ENCODE measurements at regions not wholly inside any gene's neighbourhood (a gene's known extent, or its start where the extent isn't known, plus 50 kb on each side); places are given as distances from the start of the nearest gene placed in this dataset.
"Not testable (repeated sequence)": the region's sequence is repeated elsewhere in the genome, so short reads cannot be mapped to it uniquely, and the experiment has no call there.

GRCh38 chr4:158353541-158354304 is 143.4 kb downstream of the TMEM144 start:
- H2AFZ ChIP-seq (ENCODE audit: low read depth, low read length, poor library complexity, severe bottlenecking), result no peak overlapping the region
- H3K4me2 ChIP-seq (ENCODE audit: low read length), result no peak overlapping the region
- RAD21 ChIA-PET (ENCODE audit: low non-redundant PET in 1 of 2, low total read pairs in 2 of 2, uncharacterized antibody in 2 of 2, unreplicated experiment in 2 of 2), result no interaction called here
- H3K9me2 ChIP-seq (ENCODE audit: insufficient read depth), result no peaks in the 10 kb centered on the region
- no TSS peak for BruUV-seq (replicated peaks)
- H3K27me3 ChIP-seq (ENCODE audit: insufficient read depth, low read length), result no peaks in the 10 kb centered on the region
- TF ChIP-seq CTCF (IDR thresholded peaks at IDR 0.05 in 2 of 3, conservative IDR thresholded peaks at IDR 0.05 in 1 of 3; ENCODE audit: borderline replicate concordance in 1 of 3, insufficient read depth in 1 of 3, low read depth in 2 of 3, low read length in 2 of 3) (no peak), POLR2AphosphoS5 (IDR thresholded peaks at IDR 0.05; ENCODE audit: low read depth, low read length) (no peak), EGR1 (IDR thresholded peaks at IDR 0.05; ENCODE audit: low read depth) (no peak), SP1 (IDR thresholded peaks at IDR 0.05; ENCODE audit: low read depth) (no peak)
- no peaks in the 10 kb centered on the region for H3K36me3 ChIP-seq (ENCODE audit: control insufficient read depth in 1 of 2, insufficient read depth in 2 of 2, low read length in 2 of 2)
- H3K4me3 ChIP-seq (replicated peaks in 1 of 2; ENCODE audit: low read depth in 1 of 2, low read length in 2 of 2), result no peak overlapping the region
- CTCF ChIA-PET, result no interaction called here
- H4K20me1 ChIP-seq (ENCODE audit: insufficient read depth), result no peaks in the 10 kb centered on the region
- no peaks in the 10 kb centered on the region for H3K4me1 ChIP-seq (ENCODE audit: control insufficient read depth in 1 of 2, insufficient read depth in 2 of 2, low read length in 2 of 2)
- no peaks in the 10 kb centered on the region for H3K79me2 ChIP-seq (ENCODE audit: insufficient read depth, low read length)
- no peak for DNase-seq (ENCODE audit: low read depth, low spot score)
- intact Hi-C loops (cut with micrococcal nuclease), result no loop called here
- ATAC-seq, result no peak
- no peak overlapping the region for H3K9ac ChIP-seq (ENCODE audit: low read length)
- no peaks in the 10 kb centered on the region for H3K9me3 ChIP-seq (ENCODE audit: control insufficient read depth in 1 of 2, insufficient read depth in 1 of 2, low read depth in 1 of 2, low read length in 2 of 2)
- no peak overlapping the region for H3K27ac ChIP-seq (ENCODE audit: low read depth, low read length)
- POLR2A ChIA-PET, result no interaction called here

GRCh38 chr4:158356301-158356700 is 146.0 kb downstream of the TMEM144 start:
- Histone ChIP-seq H3K27me3 (ENCODE audit: insufficient read depth, low read length) (no peaks in the 10 kb centered on the region), H2AFZ (ENCODE audit: low read depth, low read length, poor library complexity, severe bottlenecking) (no peak overlapping the region), H3K36me3 (ENCODE audit: control insufficient read depth in 1 of 2, insufficient read depth in 2 of 2, low read length in 2 of 2) (no peaks in the 10 kb centered on the region), H3K4me1 (ENCODE audit: control insufficient read depth in 1 of 2, insufficient read depth in 2 of 2, low read length in 2 of 2) (no peaks in the 10 kb centered on the region), H3K79me2 (ENCODE audit: insufficient read depth, low read length) (no peaks in the 10 kb centered on the region), H3K9me3 (ENCODE audit: control insufficient read depth in 1 of 2, insufficient read depth in 1 of 2, low read depth in 1 of 2, low read length in 2 of 2) (no peaks in the 10 kb centered on the region), H3K27ac (ENCODE audit: low read depth, low read length) (no peak overlapping the region), H3K9ac (ENCODE audit: low read length) (no peak overlapping the region), H3K9me2 (ENCODE audit: insufficient read depth) (no peaks in the 10 kb centered on the region), H3K4me3 (replicated peaks in 1 of 2; ENCODE audit: low read depth in 1 of 2, low read length in 2 of 2) (no peak overlapping the region), H4K20me1 (ENCODE audit: insufficient read depth) (no peaks in the 10 kb centered on the region), H3K4me2 (ENCODE audit: low read length) (no peak overlapping the region)
- CTCF ChIA-PET, result no interaction called here
- intact Hi-C loops (cut with micrococcal nuclease), result no loop called here
- POLR2A ChIA-PET, result no interaction called here
- TF ChIP-seq ATF3 (IDR thresholded peaks at IDR 0.05) (no peak), CBX3 (IDR thresholded peaks at IDR 0.05; ENCODE audit: low read depth) (no peak), EGR1 (IDR thresholded peaks at IDR 0.05; ENCODE audit: low read depth) (no peak), CTCF (IDR thresholded peaks at IDR 0.05 in 2 of 3, conservative IDR thresholded peaks at IDR 0.05 in 1 of 3; ENCODE audit: borderline replicate concordance in 1 of 3, insufficient read depth in 1 of 3, low read depth in 2 of 3, low read length in 2 of 3) (no peak)
- ATAC-seq (no peak), DNase-seq (ENCODE audit: low read depth, low spot score) (no peak)
- no TSS peak for BruUV-seq (replicated peaks)
- RAD21 ChIA-PET (ENCODE audit: low non-redundant PET in 1 of 2, low total read pairs in 2 of 2, uncharacterized antibody in 2 of 2, unreplicated experiment in 2 of 2), result no interaction called here

GRCh38 chr4:158367932-158368441 is 153.7 kb upstream of the RXFP1 start:
- H3K9me2 ChIP-seq (ENCODE audit: insufficient read depth); H2AFZ ChIP-seq (ENCODE audit: low read depth, low read length, poor library complexity, severe bottlenecking); CTCF ChIA-PET; H3K9me3 ChIP-seq (ENCODE audit: control insufficient read depth in 1 of 2, insufficient read depth in 1 of 2, low read depth in 1 of 2, low read length in 2 of 2); POLR2A ChIA-PET; intact Hi-C loops (cut with micrococcal nuclease); H4K20me1 ChIP-seq (ENCODE audit: insufficient read depth); H3K4me1 ChIP-seq (ENCODE audit: control insufficient read depth in 1 of 2, insufficient read depth in 2 of 2, low read length in 2 of 2); H3K27ac ChIP-seq (ENCODE audit: low read depth, low read length); H3K27me3 ChIP-seq (ENCODE audit: insufficient read depth, low read length); H3K4me2 ChIP-seq (ENCODE audit: low read length); H3K9ac ChIP-seq (ENCODE audit: low read length); ATAC-seq; H3K36me3 ChIP-seq (ENCODE audit: control insufficient read depth in 1 of 2, insufficient read depth in 2 of 2, low read length in 2 of 2); DNase-seq (ENCODE audit: low read depth, low spot score); H3K4me3 ChIP-seq (replicated peaks in 1 of 2; ENCODE audit: low read depth in 1 of 2, low read length in 2 of 2); RAD21 ChIA-PET (ENCODE audit: low non-redundant PET in 1 of 2, low total read pairs in 2 of 2, uncharacterized antibody in 2 of 2, unreplicated experiment in 2 of 2); H3K79me2 ChIP-seq (ENCODE audit: insufficient read depth, low read length); BruUV-seq (replicated peaks): not testable (repeated sequence)
